Adrenal gland (tissue), 5 donors: ENCODE measurements at regions not wholly inside any gene's neighbourhood (a gene's known extent, or its start where the extent isn't known, plus 50 kb on each side); places are given as distances from the start of the nearest gene placed in this dataset.

Experiments
- CTCF ChIP-seq, 6 experiments: fragments of 450-650 bp in 4 of 6; fragments of 200-600 bp in 2 of 6; sonication (generic) in 1 of 6; IDR thresholded peaks; 1 replicate in 5 of 6; 2 replicates in 1 of 6; pipeline versions ENCODE4 v1.5.1 to v1.8.0; 2016 to 2021; ENCODE audit warnings: antibody characterized with exemption in 6 of 6, mild to moderate bottlenecking in 2 of 6, moderate library complexity in 1 of 6
- POLR2A ChIP-seq, 2 donors: fragments of 450-650 bp; IDR thresholded peaks; one replicate each; pipeline ENCODE4 v1.6.1; 2017; ENCODE audit warnings: antibody characterized with exemption in 2 of 2, mild to moderate bottlenecking in 2 of 2, moderate library complexity in 1 of 2
- donor health status: DM: no; HTN: no; CAD: no.

GRCh38 chr15:81942655-81943195 lies 103.1 kb downstream of the MEX3B start:
- TF ChIP-seq CTCF (IDR thresholded peaks at IDR 0.05), result no peak
- TF ChIP-seq POLR2A (IDR thresholded peaks at IDR 0.05), result no peak
